ENCODE measurements at regions not wholly inside any gene's neighbourhood (a gene's known extent, or its start where the extent isn't known, plus 50 kb on each side); places are given as distances from the start of the nearest gene placed in this dataset.

DNA sequence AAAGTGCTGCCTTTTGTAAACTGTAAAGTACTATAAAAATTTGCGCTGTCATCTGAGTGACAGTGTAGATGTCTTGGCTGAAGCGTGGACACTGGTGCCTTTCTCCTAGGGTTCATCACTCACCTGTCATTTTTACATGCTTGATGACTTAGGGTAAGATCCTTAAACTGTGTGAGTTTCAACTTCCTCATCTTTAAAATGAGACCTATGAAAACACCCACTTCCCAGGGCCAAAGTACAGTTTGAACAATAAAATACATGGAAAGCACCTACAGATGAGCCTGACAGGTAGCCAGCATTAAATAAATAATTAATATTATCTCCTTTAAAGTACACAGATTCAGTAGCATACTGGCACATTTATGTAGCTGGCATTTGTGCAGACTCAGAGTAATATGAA is 309.9 kb downstream of the CHRM3 start:
- no peaks in the 10 kb centered on the region for H3K9me3 ChIP-seq (ENCODE audit: low read depth, low read length, poor library complexity, severe bottlenecking)
- TF ChIP-seq, protein P1, sequence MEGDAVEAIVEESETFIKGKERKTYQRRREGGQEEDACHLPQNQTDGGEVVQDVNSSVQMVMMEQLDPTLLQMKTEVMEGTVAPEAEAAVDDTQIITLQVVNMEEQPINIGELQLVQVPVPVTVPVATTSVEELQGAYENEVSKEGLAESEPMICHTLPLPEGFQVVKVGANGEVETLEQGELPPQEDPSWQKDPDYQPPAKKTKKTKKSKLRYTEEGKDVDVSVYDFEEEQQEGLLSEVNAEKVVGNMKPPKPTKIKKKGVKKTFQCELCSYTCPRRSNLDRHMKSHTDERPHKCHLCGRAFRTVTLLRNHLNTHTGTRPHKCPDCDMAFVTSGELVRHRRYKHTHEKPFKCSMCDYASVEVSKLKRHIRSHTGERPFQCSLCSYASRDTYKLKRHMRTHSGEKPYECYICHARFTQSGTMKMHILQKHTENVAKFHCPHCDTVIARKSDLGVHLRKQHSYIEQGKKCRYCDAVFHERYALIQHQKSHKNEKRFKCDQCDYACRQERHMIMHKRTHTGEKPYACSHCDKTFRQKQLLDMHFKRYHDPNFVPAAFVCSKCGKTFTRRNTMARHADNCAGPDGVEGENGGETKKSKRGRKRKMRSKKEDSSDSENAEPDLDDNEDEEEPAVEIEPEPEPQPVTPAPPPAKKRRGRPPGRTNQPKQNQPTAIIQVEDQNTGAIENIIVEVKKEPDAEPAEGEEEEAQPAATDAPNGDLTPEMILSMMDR (conservative IDR thresholded peaks at IDR 0.05; ENCODE audit: low read depth, low read length), result no peak
- no peak for TF ChIP-seq EZH2 (IDR thresholded peaks at IDR 0.05; ENCODE audit: borderline replicate concordance, low read depth, low read length, poor library complexity, severe bottlenecking)
- no peak overlapping the region for H3K27ac ChIP-seq (ENCODE audit: low read depth, low read length, poor library complexity, severe bottlenecking)
- CTCF ChIA-PET, result no interaction called here
- DNase-seq (ENCODE audit: low spot score), result no peak
- H3K27me3 ChIP-seq (replicated peaks; ENCODE audit: insufficient read depth, low read depth, low read length, poor library complexity), result no peaks in the 10 kb centered on the region
- no TSS peak for BruUV-seq (replicated peaks)
- POLR2A ChIA-PET (ENCODE audit: low non-redundant PET), result no interaction called here
- H3K4me3 ChIP-seq (ENCODE audit: low read depth, low read length, poor library complexity, severe bottlenecking), result no peak overlapping the region
- intact Hi-C loops (cut with micrococcal nuclease; ENCODE audit: unreplicated experiment), result no loop called here
- H3K4me1 ChIP-seq (ENCODE audit: insufficient read depth, low read length, poor library complexity, severe bottlenecking), result no peaks in the 10 kb centered on the region
- no peaks in the 10 kb centered on the region for H3K36me3 ChIP-seq (ENCODE audit: insufficient read depth, low read length, poor library complexity, severe bottlenecking)

DNA sequence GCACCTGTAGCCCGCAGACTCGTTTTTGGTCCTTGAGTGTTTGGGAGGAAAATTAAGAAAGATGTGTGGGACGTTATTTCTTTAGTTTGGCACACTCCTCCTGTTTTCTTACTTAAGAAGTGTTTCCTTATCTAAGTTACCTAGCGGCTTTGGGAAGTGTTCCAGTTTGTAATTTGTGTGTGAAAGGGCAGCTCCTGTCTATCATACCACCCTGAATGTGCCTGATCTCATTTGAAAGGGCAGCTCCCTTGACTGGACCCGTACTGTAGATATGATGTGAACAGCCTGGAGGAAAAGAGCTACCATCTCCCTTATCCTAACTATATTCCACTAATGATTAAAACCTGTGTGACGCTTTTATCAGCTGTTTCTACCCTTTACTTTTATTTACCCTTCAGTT is 314.3 kb downstream of the CHRM3 start:
- H3K4me3 ChIP-seq (ENCODE audit: low read depth, low read length, poor library complexity, severe bottlenecking), result no peak overlapping the region
- H3K36me3 ChIP-seq (ENCODE audit: insufficient read depth, low read length, poor library complexity, severe bottlenecking), result no peaks in the 10 kb centered on the region
- ChIA-PET CTCF (no interaction called here), POLR2A (ENCODE audit: low non-redundant PET) (no interaction called here)
- TF ChIP-seq EZH2 (IDR thresholded peaks at IDR 0.05; ENCODE audit: borderline replicate concordance, low read depth, low read length, poor library complexity, severe bottlenecking), result no peak
- TF ChIP-seq, protein P1 (conservative IDR thresholded peaks at IDR 0.05; ENCODE audit: low read depth, low read length), result no peak
- no TSS peak for BruUV-seq (replicated peaks)
- H3K27ac ChIP-seq (ENCODE audit: low read depth, low read length, poor library complexity, severe bottlenecking), result no peak overlapping the region
- intact Hi-C loops (cut with micrococcal nuclease; ENCODE audit: unreplicated experiment), result no loop called here
- H3K9me3 ChIP-seq (ENCODE audit: low read depth, low read length, poor library complexity, severe bottlenecking), result no peaks in the 10 kb centered on the region
- no peaks in the 10 kb centered on the region for H3K27me3 ChIP-seq (replicated peaks; ENCODE audit: insufficient read depth, low read depth, low read length, poor library complexity)
- no peak for DNase-seq (ENCODE audit: low spot score)
- no peaks in the 10 kb centered on the region for H3K4me1 ChIP-seq (ENCODE audit: insufficient read depth, low read length, poor library complexity, severe bottlenecking)

DNA sequence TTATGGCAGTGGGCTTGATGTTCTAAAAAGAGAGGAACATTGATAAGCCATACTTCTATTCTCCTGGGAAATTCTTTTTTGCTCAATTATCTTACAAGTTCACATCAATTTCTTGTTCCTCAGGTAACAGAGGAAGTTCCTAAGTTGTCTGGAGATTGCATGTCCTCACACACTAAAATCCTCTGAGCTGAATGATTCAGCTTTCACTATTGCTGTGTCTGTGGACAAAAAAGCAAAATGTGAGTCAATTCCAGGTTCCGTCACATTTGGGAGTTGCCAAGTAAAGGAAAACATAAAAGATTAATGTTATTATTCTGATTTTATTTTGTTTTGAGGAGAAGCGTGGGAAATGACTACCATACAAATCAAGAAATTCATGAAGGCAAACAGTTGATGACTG is 316.7 kb downstream of the CHRM3 start:
- intact Hi-C loops (cut with micrococcal nuclease; ENCODE audit: unreplicated experiment), result no loop called here
- Histone ChIP-seq H3K27ac (ENCODE audit: low read depth, low read length, poor library complexity, severe bottlenecking) (no peak overlapping the region), H3K4me1 (ENCODE audit: insufficient read depth, low read length, poor library complexity, severe bottlenecking) (no peaks in the 10 kb centered on the region), H3K27me3 (replicated peaks; ENCODE audit: insufficient read depth, low read depth, low read length, poor library complexity) (no peaks in the 10 kb centered on the region), H3K9me3 (ENCODE audit: low read depth, low read length, poor library complexity, severe bottlenecking) (no peaks in the 10 kb centered on the region), H3K4me3 (ENCODE audit: low read depth, low read length, poor library complexity, severe bottlenecking) (no peak overlapping the region), H3K36me3 (ENCODE audit: insufficient read depth, low read length, poor library complexity, severe bottlenecking) (no peaks in the 10 kb centered on the region)
- no TSS peak for BruUV-seq (replicated peaks)
- ChIA-PET POLR2A (ENCODE audit: low non-redundant PET) (no interaction called here), CTCF (no interaction called here)
- no peak for TF ChIP-seq EZH2 (IDR thresholded peaks at IDR 0.05; ENCODE audit: borderline replicate concordance, low read depth, low read length, poor library complexity, severe bottlenecking)
- TF ChIP-seq, protein P1 (conservative IDR thresholded peaks at IDR 0.05; ENCODE audit: low read depth, low read length), result no peak
- DNase-seq (ENCODE audit: low spot score), result no peak
